ENCODE measurements at regions not wholly inside any gene's neighbourhood (a gene's known extent, or its start where the extent isn't known, plus 50 kb on each side); places are given as distances from the start of the nearest gene placed in this dataset.

- H3K36me3 ChIP-seq (ENCODE audit: control insufficient read depth, insufficient read depth, low read length), result no peaks in the 10 kb centered on the region
- no peaks in the 10 kb centered on the region for H3K27me3 ChIP-seq (ENCODE audit: control insufficient read depth in 2 of 2, insufficient read depth in 2 of 2, low read length in 2 of 2)
- ChIA-PET POLR2A (no interaction called here), CTCF (ENCODE audit: low intra/inter-chr PET ratio) (no interaction called here)
- DNase-seq (ENCODE audit: extremely low read depth in 1 of 4, low spot score in 3 of 4), result no peak
- H3K4me1 ChIP-seq (replicated peaks in 1 of 2; ENCODE audit: control insufficient read depth in 2 of 2, insufficient read depth in 2 of 2, low read length in 2 of 2), result no peaks in the 10 kb centered on the region
- no peak overlapping the region for H3K9ac ChIP-seq (ENCODE audit: insufficient read depth in 1 of 2, low read depth in 2 of 2, low read length in 2 of 2)
- no peak for FAIRE-seq
- 0% methylated on average over 2 of the region's 2 CpGs for WGBS (ENCODE audit: insufficient coverage, low coverage, missing lambda C conversion rate)
- intact Hi-C loops (cut with micrococcal nuclease) (no loop called here), in situ Hi-C loops (cut with MboI) (no loop called here)
- no TSS peak for BruUV-seq (replicated peaks)
- TF ChIP-seq ZSCAN29 (IDR thresholded peaks at IDR 0.05) (no peak), DMBX1 (CRISPR knock-in tag; IDR thresholded peaks at IDR 0.05; ENCODE audit: borderline replicate concordance) (no peak), TFAM (CRISPR knock-in tag; conservative IDR thresholded peaks at IDR 0.05) (no peak)
- H3K4me2 ChIP-seq (ENCODE audit: insufficient read depth, low read length), result no peak overlapping the region
- H4K20me1 ChIP-seq (replicated peaks; ENCODE audit: control insufficient read depth, insufficient read depth, low read length), result no peaks in the 10 kb centered on the region
- ATAC-seq, result no peak
- H3K9me1 ChIP-seq (ENCODE audit: control insufficient read depth, insufficient read depth, low read length), result no peaks in the 10 kb centered on the region
- H3K79me2 ChIP-seq (ENCODE audit: control insufficient read depth, insufficient read depth, low read length), result no peaks in the 10 kb centered on the region
- H2AFZ ChIP-seq (ENCODE audit: low read depth, low read length), result no peak overlapping the region
- H3K27ac ChIP-seq (ENCODE audit: extremely low read depth, low read depth, low read length), result no peak overlapping the region
- H3K9me3 ChIP-seq (replicated peaks; ENCODE audit: control insufficient read depth, insufficient read depth, low read depth, low read length), result peaks cover 1% of the 10 kb centered on the region; the same call in 1 of the 2 replicates
- no peak overlapping the region for H3K4me3 ChIP-seq
Observed at GRCh38 chr11:39674761-39675160, 1784.7 kb downstream of the LRRC4C start.

- H3K4me1 ChIP-seq (replicated peaks in 1 of 2; ENCODE audit: control insufficient read depth in 2 of 2, insufficient read depth in 2 of 2, low read length in 2 of 2), result no peaks in the 10 kb centered on the region
- no peak overlapping the region for H3K27ac ChIP-seq (ENCODE audit: extremely low read depth, low read depth, low read length)
- H3K9me3 ChIP-seq (replicated peaks; ENCODE audit: control insufficient read depth, insufficient read depth, low read depth, low read length), result peaks cover 1% of the 10 kb centered on the region; the same call in 1 of the 2 replicates
- in situ Hi-C loops (cut with MboI), result no loop called here
- H3K9ac ChIP-seq (ENCODE audit: insufficient read depth in 1 of 2, low read depth in 2 of 2, low read length in 2 of 2), result no peak overlapping the region
- no peak overlapping the region for H2AFZ ChIP-seq (ENCODE audit: low read depth, low read length)
- no peak for ATAC-seq
- TF ChIP-seq PHB (CRISPR knock-in tag; IDR thresholded peaks at IDR 0.05) (no peak), NELFE (IDR thresholded peaks at IDR 0.05; ENCODE audit: insufficient read depth, insufficient read length) (no peak), MNT (conservative IDR thresholded peaks at IDR 0.05) (no peak), ZNF76 (CRISPR knock-in tag; IDR thresholded peaks at IDR 0.05; ENCODE audit: borderline replicate concordance) (no peak), OTX1 (CRISPR knock-in tag; IDR thresholded peaks at IDR 0.05) (no peak), ZNF644 (tag; IDR thresholded peaks at IDR 0.05; ENCODE audit: low read depth) (no peak), TGIF2 (CRISPR knock-in tag; IDR thresholded peaks at IDR 0.05) (no peak), ZNF707 (CRISPR knock-in tag; conservative IDR thresholded peaks at IDR 0.05) (no peak), NFATC3 (IDR thresholded peaks at IDR 0.05) (no peak), SPI1 (IDR thresholded peaks at IDR 0.05; ENCODE audit: borderline replicate concordance, low read depth, low read length) (no peak), ZNF134 (CRISPR knock-in tag; conservative IDR thresholded peaks at IDR 0.05) (no peak)
- WGBS (ENCODE audit: insufficient coverage, low coverage, missing lambda C conversion rate), result 0% methylated on average over 3 of the region's 3 CpGs
- CTCF ChIA-PET (ENCODE audit: low intra/inter-chr PET ratio), result no interaction called here
- no TSS peak for BruUV-seq (replicated peaks)
- POLR2A ChIA-PET, result no interaction called here
- DNase-seq (ENCODE audit: extremely low read depth in 1 of 4, low spot score in 3 of 4), result no peak
- H3K9me1 ChIP-seq (ENCODE audit: control insufficient read depth, insufficient read depth, low read length), result no peaks in the 10 kb centered on the region
- H4K20me1 ChIP-seq (replicated peaks; ENCODE audit: control insufficient read depth, insufficient read depth, low read length), result no peaks in the 10 kb centered on the region
- no peak overlapping the region for H3K4me2 ChIP-seq (ENCODE audit: insufficient read depth, low read length)
- intact Hi-C loops (cut with micrococcal nuclease), result no loop called here
- no peak for FAIRE-seq
- no peaks in the 10 kb centered on the region for H3K79me2 ChIP-seq (ENCODE audit: control insufficient read depth, insufficient read depth, low read length)
- no peak overlapping the region for H3K4me3 ChIP-seq
- no peaks in the 10 kb centered on the region for H3K27me3 ChIP-seq (ENCODE audit: control insufficient read depth in 2 of 2, insufficient read depth in 2 of 2, low read length in 2 of 2)
- H3K36me3 ChIP-seq (ENCODE audit: control insufficient read depth, insufficient read depth, low read length), result no peaks in the 10 kb centered on the region
Observed at GRCh38 chr11:39674024-39674423, 1785.4 kb downstream of the LRRC4C start.
